ENCODE measurements at regions not wholly inside any gene's neighbourhood (a gene's known extent, or its start where the extent isn't known, plus 50 kb on each side); places are given as distances from the start of the nearest gene placed in this dataset.

- Histone ChIP-seq H4K20me1 (ENCODE audit: insufficient read depth, poor library complexity, severe bottlenecking) (no peaks in the 10 kb centered on the region), H3K9me3 (ENCODE audit: low read depth) (no peaks in the 10 kb centered on the region), H3K4me3 (no peak overlapping the region), H3K27me3 (no peaks in the 10 kb centered on the region), H3K36me3 (replicated peaks; ENCODE audit: insufficient read depth, low read depth) (no peaks in the 10 kb centered on the region), H3K4me2 (no peak overlapping the region), H2AFZ (no peak overlapping the region), H3K4me1 (ENCODE audit: insufficient read depth) (no peaks in the 10 kb centered on the region), H3K27ac (no peak overlapping the region), H3K9me2 (replicated peaks; ENCODE audit: insufficient read depth) (no peaks in the 10 kb centered on the region), H3K79me2 (no peaks in the 10 kb centered on the region)
- TF ChIP-seq EZH2 (IDR thresholded peaks at IDR 0.05; ENCODE audit: borderline replicate concordance) (no peak), EZH2phosphoT487 (IDR thresholded peaks at IDR 0.05; ENCODE audit: low read depth, severe bottlenecking, unreplicated experiment) (no peak), CTCF (IDR thresholded peaks at IDR 0.05; ENCODE audit: poor library complexity) (no peak)
- 87% methylated on average over 2 of the region's 2 CpGs for WGBS (ENCODE audit: low lambda C conversion rate, missing lambda C conversion rate)
- no peak for DNase-seq (ENCODE audit: low spot score)
These were observed 656.6 kb downstream of the TBC1D4 start for GRCh38 chr13:74825152-74825937.

- Histone ChIP-seq H3K9me3 (ENCODE audit: low read depth) (no peaks in the 10 kb centered on the region), H3K27ac (no peak overlapping the region), H4K20me1 (ENCODE audit: insufficient read depth, poor library complexity, severe bottlenecking) (no peaks in the 10 kb centered on the region), H3K4me3 (no peak overlapping the region), H2AFZ (no peak overlapping the region), H3K4me1 (ENCODE audit: insufficient read depth) (no peaks in the 10 kb centered on the region), H3K4me2 (no peak overlapping the region), H3K9me2 (replicated peaks; ENCODE audit: insufficient read depth) (no peaks in the 10 kb centered on the region), H3K79me2 (no peaks in the 10 kb centered on the region), H3K27me3 (no peaks in the 10 kb centered on the region), H3K36me3 (replicated peaks; ENCODE audit: insufficient read depth, low read depth) (no peaks in the 10 kb centered on the region)
- 72% methylated on average over 3 of the region's 3 CpGs for WGBS (ENCODE audit: low lambda C conversion rate, missing lambda C conversion rate)
- TF ChIP-seq EZH2phosphoT487 (IDR thresholded peaks at IDR 0.05; ENCODE audit: low read depth, severe bottlenecking, unreplicated experiment) (no peak), EZH2 (IDR thresholded peaks at IDR 0.05; ENCODE audit: borderline replicate concordance) (no peak), CTCF (IDR thresholded peaks at IDR 0.05; ENCODE audit: poor library complexity) (no peak)
- DNase-seq (ENCODE audit: low spot score) = no peak
These were observed 661.2 kb downstream of the TBC1D4 start for GRCh38 chr13:74820809-74821208.

GRCh38 chr13:74819549-74819948 lies 662.4 kb downstream of the TBC1D4 start:
- H3K27ac ChIP-seq = no peak overlapping the region

GRCh38 chr13:74816737-74817136 lies 665.2 kb downstream of the TBC1D4 start:
- Histone ChIP-seq H3K27me3 (no peaks in the 10 kb centered on the region), H3K4me3 (no peak overlapping the region), H3K36me3 (replicated peaks; ENCODE audit: insufficient read depth, low read depth) (no peaks in the 10 kb centered on the region), H3K9me3 (ENCODE audit: low read depth) (no peaks in the 10 kb centered on the region), H3K9me2 (replicated peaks; ENCODE audit: insufficient read depth) (no peaks in the 10 kb centered on the region), H3K79me2 (no peaks in the 10 kb centered on the region), H3K27ac (no peak overlapping the region), H3K4me1 (ENCODE audit: insufficient read depth) (no peaks in the 10 kb centered on the region), H3K4me2 (no peak overlapping the region), H4K20me1 (ENCODE audit: insufficient read depth, poor library complexity, severe bottlenecking) (no peaks in the 10 kb centered on the region), H2AFZ (no peak overlapping the region)
- 50% methylated on average over 1 of the region's 1 CpG for WGBS (ENCODE audit: low lambda C conversion rate, missing lambda C conversion rate)
- TF ChIP-seq EZH2phosphoT487 (IDR thresholded peaks at IDR 0.05; ENCODE audit: low read depth, severe bottlenecking, unreplicated experiment) (no peak), EZH2 (IDR thresholded peaks at IDR 0.05; ENCODE audit: borderline replicate concordance) (no peak), CTCF (IDR thresholded peaks at IDR 0.05; ENCODE audit: poor library complexity) (no peak)
- no peak for DNase-seq (ENCODE audit: low spot score)

More at GRCh38 chr13:74819549-74819948, 662.4 kb downstream of the TBC1D4 start:
- H3K9me2 ChIP-seq (replicated peaks; ENCODE audit: insufficient read depth) = no peaks in the 10 kb centered on the region
- no peaks in the 10 kb centered on the region for H3K79me2 ChIP-seq
- H3K9me3 ChIP-seq (ENCODE audit: low read depth) = no peaks in the 10 kb centered on the region
- no peaks in the 10 kb centered on the region for H3K27me3 ChIP-seq
- H3K4me2 ChIP-seq = no peak overlapping the region
- TF ChIP-seq EZH2phosphoT487 (IDR thresholded peaks at IDR 0.05; ENCODE audit: low read depth, severe bottlenecking, unreplicated experiment) = no peak
- no peak overlapping the region for H3K4me3 ChIP-seq
- WGBS (ENCODE audit: low lambda C conversion rate, missing lambda C conversion rate) = 73% methylated on average over 2 of the region's 2 CpGs
- H4K20me1 ChIP-seq (ENCODE audit: insufficient read depth, poor library complexity, severe bottlenecking) = no peaks in the 10 kb centered on the region
- no peaks in the 10 kb centered on the region for H3K4me1 ChIP-seq (ENCODE audit: insufficient read depth)
- H3K36me3 ChIP-seq (replicated peaks; ENCODE audit: insufficient read depth, low read depth) = no peaks in the 10 kb centered on the region
- no peak for DNase-seq (ENCODE audit: low spot score)
- no peak overlapping the region for H2AFZ ChIP-seq
